Activated effector memory CD4-positive, alpha-beta T cell treated with anti-CD3 and anti-CD28 coated beads, Interleukin-2, amount 50 U/mL, for 16 hours (primary cell): ENCODE measurements at regions not wholly inside any gene's neighbourhood (a gene's known extent, or its start where the extent isn't known, plus 50 kb on each side); places are given as distances from the start of the nearest gene placed in this dataset.

ENCODE experiments used
- DNase-seq: peaks from one replicate; pipeline ENCODE4 v3.0.0-alpha.2; 2020

DNA sequence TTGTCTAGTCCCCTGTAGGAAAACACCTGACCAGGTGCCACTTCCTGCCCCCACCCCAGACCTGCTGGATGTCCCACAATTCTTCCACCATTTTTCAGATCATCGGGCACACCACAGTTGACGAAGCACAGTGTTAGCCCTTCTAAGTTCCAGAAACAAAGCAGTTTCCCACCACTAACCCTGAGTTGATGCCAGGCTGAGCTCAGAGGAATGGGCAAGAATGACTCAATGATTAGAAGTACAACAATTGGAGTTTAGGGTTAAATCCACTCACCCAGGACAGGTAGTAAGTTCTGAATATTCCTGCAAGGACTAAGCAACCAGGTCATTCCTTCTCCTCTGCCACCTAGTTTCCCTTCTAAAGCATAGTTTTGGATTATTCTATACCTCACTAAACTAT, 979.8 kb downstream of the BCL11B start:
- DNase-seq, result no peak

DNA sequence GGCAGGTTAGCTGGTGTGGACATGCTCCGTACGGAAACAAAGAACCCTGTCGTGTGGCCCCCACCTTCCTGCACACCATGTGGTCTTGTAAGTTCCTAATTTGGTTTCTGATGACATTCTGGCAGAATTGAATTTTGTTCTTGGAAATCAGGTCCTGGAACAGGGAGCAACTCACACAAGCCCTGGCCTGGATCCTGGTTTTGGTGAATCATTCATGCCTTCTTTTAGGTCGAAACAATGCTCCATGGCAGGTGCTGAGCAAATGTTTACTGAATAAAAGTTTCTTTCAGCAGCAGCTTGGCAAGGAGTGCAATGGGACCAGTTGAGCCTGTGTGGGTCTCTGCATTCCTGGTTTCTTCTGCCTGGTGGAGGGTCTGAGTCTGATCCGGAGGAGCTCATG, 978.4 kb downstream of the BCL11B start:
- DNase-seq, result no peak

DNA sequence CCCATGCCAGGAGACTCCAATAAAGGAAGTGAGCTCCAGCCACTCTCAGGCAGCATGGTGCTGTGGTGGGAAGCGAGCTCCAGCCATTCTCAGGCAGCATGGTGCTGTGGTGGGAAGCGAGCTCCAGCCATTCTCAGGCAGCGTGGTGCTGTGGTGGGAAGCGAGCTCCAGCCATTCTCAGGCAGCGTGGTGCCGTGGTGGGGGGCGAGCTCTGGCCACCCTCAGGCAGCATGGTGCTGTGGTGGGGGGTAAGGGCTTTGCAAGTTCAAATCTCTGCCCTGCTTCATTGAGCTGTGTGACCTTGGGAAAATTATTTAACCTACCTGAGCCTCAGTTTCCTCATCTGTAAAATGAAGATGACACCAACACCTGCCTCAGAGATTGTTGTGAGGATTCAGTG, 975.1 kb downstream of the BCL11B start:
- DNase-seq, result no peak

DNA sequence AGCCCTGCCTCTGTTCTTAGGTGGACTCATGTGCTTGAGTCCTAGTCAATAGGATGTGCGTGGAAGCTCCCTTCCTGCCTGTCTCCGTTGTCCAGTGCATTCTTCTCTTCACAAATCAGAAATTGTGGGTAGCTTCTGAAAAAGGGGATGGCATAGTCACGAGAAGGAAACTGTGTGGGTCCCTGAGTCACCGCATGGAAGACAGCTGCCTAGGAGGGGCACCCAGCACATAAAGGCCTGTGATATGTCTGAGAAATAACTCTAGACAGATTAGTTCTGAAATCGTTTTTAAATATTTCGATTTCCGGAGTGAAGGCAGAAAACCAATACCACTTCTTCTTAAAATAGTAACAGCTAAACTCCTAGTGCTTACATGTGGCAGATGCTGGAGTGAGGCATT, 974.4 kb downstream of the BCL11B start:
- DNase-seq, result no peak

DNA sequence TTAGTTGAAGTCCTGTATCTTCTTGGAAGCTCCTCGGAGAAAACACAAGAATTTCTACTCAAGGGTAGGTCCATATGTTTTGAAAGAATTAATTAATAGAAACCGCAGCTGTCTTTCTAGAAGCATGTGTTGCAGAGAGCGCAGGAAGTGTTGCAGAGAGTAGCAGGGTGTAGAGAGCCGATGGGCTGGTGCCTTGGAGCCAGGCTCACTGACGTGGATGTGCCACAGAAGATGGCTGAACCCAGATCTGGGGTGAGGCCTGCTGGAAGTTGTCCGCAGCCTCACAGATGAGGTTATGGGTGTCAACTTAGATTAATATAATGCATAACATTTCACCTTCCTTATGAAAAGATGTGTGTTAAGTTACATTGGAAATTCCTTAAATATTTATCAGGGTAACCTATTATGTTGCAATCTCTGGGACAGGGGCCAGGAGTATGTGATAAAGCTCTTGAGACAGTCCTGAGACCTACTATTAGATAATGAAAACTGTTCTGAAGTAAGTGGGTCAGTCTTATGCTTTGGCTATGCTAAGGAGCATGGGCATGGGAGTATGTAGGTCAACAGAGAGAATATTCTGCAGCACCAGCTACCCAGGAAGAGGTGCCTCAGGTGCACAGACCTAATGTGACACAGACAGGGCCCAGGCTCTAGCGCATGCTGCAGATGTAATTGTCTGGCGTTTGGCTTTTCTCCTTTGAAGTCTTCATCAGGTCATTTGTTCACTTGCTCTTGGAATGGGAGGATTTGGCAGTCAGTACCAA, 973.3 kb downstream of the BCL11B start:
- no peak for DNase-seq

DNA sequence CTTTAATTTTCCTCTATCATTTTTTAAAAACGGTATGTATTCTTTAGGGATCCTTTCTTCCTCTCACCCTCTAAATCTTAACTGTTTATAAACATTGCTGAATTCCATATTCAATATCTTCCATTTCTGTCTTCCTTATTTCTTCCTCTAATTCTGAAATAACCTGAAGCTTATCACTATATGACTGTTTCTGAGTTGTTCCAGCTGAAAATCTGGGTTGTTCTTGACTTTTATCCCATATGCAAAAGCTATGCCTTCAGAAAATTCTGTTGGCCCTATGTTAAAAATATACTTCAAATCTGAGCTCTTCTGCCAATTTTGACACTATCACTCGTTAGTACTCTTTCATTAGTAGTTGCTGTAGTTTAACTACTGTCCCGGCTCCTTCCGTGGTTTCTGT, 970.3 kb downstream of the BCL11B start:
- DNase-seq, result no peak

DNA sequence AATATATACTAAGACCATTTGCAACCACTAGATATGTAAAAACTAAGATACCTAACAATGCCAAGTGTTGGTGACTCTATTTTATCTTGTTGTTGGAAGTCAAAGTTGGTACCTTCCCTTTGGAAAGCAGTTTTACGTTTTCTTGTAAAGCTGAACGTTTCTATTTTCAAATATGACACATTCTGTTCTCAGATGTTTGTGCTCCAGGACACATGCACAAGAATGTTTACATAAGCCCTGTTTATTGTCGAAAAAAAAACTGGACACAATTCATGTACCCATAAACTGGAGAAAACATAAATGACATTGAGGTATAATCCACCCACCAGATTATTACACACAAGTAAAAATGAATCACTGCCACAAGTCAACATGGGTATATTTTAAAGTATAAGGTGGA, 967.4 kb downstream of the BCL11B start:
- no peak for DNase-seq

DNA sequence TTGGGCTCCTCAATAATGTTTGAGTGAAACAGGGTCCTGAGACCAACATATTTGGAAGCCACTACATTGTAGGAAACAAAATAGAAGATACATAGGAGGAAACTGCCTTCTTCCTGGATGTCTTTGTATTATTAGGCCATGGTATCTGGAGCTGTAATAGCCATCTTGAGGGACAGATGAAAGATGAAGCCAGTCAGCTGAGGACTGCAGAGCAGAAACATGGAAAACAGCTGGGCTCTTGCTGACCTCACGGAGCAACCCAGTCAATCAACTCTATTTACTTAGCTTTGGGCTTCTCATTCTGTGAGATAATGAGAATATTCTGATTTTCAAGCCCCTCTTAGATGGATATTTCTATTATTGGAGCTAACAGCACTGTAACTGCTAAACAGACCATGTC, 962.4 kb downstream of the BCL11B start:
- DNase-seq, result no peak

DNA sequence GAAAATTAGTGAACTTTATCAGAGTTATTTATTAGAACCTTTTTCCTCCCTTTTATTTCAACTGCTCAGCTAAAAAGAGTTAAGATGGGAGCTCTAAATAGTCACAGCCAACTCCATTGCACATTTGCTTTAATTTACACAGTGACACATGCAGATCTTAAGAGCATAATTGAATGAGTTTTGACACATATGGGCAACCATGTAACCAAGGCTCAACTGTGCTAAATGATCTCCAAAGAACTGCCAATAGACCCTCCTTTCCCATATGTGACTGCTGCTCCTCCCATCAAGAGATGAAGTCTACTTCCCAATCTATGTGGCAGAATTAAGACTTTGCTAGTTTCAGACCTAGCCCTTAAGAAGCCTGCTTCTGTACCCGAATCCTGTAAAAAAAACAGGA, 960.0 kb downstream of the BCL11B start:
- DNase-seq, result no peak

DNA sequence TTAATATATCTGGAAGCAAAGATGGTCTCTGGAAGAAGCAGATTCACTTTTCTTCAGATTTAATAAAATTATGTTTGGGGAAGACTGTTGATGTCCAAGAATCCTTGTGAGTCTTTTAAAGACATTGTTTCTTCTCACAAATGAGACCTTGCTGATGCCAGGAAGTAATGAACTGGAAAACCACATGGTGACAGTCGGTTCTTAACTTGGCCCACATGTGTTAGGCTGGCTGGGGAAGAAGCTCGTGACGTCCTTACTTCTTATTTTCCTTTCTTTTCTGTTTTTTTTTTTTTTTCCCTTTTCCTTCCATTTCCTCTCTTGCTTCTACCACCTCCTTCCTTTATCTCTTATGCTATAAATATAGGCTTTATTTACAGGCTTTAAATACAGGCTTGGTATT, 950.2 kb downstream of the BCL11B start:
- DNase-seq, result no peak

DNA sequence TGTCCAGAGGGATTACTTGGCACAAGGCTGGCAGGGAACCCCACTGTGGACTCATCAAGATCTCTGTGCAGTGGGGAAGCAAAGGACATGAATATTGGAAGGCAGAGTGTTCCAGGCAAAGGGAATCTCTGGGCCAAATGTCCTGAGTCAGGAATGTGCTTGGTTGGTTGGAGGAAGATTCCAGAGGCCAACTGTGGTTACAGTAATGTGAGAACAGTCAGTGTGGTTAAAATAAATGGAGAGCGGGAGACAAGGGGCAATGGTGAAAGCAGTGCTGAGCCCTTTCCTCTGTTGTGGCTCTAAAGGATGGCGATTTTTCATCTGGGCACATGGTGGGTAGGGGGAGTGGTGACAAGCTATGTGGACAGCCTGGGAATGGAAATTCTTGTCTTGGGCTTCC, 948.2 kb downstream of the BCL11B start:
- no peak for DNase-seq

DNA sequence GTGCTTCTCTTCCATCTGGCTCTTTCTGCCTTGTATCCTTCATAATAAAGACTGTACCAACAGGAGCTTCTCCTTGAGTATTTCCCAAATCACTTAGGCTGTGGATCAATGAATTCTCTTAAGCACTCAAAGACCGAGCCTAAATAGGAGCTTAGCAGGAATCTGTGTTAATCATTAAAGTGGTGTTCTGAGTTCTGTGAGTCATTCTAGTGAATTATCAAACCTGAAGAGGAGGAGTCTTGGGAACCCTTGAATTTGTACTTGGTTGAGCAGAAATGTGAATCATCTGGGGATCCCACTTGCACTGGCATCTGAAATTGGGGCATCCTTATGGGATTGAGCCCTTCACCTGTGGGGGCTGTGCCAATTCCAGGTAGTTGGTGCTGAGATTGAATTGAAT, 946.2 kb downstream of the BCL11B start:
- no peak for DNase-seq

DNA sequence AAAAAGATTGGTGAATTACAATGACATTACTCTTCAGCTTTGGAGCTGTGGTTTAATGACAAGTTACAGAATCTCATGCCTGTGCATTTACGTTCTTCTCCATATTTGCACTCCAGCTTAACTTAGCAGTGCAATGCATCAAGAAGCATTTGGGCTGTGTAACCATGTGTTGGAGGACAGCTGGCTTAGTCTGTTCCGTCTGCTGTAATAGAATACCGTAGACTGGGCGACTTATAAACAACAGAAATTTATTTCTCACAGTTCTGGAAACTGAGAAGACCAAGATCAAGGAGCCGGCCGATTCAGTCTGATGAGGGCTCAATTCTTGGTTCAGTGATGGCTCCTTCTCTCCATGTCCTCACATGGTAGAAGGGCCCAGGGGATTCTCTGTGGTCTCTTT, 943.5 kb downstream of the BCL11B start:
- DNase-seq, result no peak

DNA sequence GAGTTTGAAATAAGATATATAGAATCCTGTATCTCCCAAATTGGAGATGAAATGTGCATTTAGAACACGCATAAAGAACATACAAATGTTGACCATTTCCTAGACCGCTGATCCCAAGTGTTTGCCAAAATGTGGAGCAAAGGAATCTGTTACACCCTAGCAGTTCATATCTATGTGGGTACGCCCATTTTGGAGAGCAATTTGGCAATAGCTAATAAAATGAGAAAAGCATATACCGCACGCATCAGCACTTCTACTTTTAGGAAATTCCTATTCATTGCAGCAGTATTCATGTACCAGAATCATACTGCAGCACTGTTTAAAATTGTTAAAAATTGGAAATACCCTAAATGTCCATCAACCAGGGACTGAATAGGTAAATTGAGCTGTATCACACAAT, 937.8 kb downstream of the BCL11B start:
- DNase-seq, result no peak

DNA sequence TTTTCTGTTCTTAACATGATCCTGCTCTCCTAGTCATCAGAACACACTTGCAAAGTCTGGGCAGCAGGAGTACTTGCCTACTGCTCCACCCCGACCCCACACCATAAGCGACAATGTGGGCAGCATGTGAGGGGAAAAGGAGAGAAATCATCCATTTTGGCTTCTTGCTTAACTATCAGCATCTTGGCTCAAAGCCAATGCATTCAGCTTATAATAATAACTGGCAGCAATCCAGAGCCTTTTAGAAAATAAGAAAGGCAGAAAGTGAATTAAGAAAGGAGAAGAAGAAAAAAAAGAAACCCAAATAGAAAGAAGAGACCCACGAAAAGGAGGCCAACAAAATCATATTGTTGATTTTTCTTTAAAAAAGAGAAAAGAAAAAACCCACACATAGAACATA, 930.8 kb downstream of the BCL11B start:
- DNase-seq, result no peak

DNA sequence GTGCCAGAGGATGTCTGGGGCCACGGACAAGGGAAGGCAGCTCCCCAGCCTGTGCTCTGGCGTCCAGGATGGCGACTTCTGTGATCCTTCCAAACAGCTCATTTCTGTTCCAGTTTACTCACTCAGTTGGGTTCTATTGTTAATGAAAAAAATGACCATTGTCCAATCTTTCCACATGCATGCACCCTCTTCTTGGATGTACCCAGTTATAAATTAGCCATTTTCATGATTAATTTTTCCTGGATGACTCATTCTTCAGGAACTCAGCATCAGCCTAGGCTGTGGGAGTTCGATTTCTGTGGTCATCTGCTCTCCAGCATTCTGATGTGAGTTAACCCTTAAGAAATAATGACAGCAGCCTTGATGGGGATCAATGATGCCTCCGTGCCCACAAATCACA, 926.8 kb downstream of the BCL11B start:
- no peak for DNase-seq

DNA sequence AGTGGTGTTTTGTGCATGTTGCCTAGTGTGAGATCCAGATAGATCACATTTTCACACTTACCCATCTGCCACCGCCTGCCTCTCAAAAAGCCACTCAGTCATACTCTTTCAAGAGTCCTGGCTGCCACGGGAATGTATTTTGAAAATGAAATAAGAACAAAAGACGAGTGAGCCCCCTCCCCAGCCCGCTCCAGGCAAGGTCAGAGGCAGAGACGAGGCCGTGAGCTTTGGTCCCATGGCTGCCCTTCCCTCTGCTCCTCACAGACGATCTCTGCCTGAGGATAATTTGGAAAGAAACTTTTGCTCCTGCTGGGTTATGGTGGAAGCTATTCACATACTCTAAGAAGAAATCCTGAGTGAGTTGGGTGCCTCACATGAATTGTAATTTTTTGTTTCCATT, 924.3 kb downstream of the BCL11B start:
- DNase-seq, result no peak

DNA sequence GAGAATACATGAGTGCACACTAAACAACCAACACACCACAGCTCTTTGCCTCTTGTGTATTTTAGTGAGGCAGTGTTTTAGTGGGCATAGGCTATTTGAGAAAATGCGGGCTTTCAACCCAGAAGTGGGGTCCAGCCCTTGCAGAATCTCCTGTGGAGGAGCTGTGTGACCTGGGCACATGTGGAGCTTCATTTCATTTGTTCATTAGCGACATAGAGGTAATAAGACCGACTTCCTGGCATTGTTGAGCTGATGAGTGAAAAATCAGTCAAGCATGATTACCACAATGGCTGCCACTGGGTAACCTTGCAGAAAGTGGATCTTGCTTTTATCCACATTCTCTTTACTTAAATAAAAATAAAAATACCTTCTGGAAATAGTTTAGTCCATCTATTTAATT, 923.5 kb downstream of the BCL11B start:
- no peak for DNase-seq

DNA sequence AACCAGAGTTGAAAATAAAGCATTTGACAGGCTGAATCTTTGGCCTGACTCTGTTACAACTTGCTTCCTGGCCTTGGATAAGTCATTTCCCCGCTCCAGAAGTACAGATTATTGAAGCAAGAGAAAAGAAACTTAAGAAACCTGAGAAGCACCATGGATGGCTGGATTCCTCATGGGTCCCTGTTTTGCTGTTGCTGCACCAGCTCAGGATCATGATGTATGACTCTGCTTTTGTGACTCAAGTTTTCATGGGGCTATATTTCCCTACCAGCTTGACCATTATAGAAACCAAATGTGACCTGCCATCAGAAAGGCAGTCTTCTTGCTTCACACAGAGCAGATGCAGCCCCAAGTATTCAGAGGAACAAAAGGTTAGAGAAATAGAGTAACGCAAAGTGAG, 921.8 kb downstream of the BCL11B start:
- no peak for DNase-seq

DNA sequence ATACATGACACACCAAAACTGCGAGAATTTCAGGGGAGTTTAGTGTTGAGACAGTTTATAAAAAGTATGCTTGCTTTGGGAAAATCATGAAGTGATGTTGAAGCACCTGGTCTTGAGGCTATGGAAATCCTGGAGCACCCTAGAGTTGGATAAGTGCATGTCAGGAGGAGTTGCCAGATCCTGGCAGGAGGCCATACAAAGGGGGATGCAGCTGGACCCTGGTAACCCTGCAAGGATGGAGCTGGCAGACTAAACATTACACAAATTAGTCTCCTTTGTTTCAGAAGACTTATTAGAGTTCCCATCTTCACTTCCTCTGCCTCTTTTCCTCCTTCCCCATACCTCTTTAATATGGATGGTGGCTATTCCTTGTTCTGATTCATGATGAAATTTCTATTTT, 907.0 kb downstream of the BCL11B start:
- DNase-seq, result no peak

DNA sequence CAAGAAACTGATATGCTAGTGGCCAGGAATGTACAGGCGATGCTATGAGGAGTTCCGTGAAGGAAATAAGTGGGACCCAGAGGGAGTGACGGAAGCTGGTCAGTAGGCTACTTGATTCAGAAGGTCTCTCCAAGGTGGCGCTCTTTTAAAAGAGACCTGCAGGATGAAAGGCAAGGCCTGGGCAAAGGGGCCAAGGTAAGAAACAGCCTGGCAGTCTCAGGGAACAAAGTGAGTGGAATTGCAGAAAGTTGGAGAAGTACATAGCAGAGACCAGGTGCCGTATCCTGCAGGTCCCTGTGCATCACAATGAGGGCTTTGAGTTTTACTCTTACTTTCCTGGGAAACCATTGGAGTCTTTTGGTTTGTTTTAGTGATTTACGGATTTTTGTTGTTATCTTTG, 905.6 kb downstream of the BCL11B start:
- DNase-seq, result no peak

DNA sequence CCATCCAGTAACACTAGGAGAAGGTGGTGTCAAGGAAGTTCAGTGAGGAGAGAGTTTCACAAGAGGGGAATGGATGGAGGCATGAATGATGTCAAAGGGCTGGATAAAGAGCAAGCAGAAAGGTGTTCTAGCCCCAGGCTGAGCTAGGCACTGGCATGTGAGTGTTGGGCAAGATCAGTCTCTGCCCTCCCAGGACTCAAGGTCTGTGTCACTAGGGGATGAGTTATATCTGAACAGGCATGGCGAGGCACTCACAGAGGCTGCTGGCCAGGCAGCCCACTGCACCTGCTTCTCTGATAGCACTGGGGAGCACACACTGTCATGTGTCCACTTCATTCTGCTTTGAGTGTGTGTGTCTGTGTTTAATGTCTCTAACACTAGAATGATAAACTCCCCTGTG, 903.8 kb downstream of the BCL11B start:
- DNase-seq, result no peak

DNA sequence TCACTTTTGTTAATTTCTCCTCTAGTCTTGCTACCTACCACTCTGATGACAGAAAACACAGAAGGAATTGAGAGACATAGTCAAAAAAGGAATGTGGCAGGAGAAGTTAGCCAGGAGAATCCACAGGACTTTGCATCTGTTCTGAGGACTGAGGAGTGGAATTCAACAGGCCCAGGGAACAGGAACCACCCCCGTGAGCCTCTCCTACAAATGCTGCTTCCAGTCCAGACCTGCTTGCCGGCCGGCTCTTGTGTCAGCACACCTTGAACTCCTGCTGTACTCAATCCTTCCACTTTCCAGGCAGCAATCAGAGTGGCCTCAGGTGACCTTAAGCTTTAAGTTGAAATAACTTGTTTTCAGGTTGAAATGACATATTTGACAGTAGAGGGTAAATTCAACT, 903.1 kb downstream of the BCL11B start:
- no peak for DNase-seq

DNA sequence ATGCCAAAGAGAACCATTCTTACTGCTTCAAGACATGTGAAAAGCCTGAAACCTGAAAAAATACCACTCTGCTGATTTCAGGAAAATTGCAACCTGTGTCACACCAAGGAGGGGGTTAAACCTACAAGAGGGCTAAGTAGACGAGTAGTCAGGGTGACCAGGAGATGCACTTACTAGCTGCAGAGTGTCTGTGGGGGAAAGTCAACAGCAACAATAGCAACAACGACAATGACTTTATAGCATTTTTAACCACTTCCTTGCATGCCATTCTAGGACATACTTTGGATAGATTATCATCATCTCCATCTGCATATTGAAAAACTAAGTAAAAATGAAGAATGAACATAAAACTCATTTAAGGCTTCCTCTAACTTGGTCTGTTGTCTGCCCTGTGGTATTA, 902.7 kb downstream of the BCL11B start:
- DNase-seq, result no peak

DNA sequence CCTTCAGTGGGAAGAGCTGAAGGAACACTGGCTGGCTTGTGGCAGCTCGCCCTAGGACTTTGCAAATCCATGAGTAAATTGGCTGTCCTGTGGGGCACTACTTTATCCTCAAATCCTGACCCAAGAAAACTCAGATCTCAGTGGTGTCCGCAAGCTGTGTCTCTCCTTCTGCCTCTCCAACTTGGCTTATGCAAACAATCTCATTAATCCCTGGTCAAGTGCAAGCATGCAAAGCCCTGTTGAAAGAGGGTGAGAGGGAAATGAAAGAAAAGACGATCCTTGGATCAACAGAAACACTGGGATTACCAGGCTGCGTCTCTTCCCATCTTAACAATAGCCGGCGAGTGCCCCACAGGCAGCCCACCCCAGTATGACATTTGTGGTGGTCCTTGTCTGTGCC, 901.6 kb downstream of the BCL11B start:
- DNase-seq, result no peak

DNA sequence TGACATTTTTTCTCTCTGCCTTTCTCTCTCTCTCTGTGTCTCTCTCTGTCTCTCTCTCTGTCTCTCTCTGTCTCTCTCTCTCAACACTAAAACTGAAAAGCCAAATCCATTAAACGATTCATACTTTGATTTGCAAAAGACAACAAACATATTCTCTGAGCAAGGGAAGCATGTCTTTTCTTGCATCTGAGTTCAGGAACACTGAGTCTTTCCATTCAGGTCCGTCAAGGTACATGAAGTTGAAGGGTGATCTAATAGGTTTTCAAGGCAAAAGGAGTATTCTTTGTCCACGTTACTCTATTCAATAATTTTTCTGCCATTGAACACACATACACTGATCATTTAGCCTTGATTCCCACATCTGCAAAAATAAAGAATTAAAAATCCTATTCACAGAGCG, 900.9 kb downstream of the BCL11B start:
- DNase-seq, result no peak
